HFF-Myc (cell line): ENCODE measurements at regions not wholly inside any gene's neighbourhood (a gene's known extent, or its start where the extent isn't known, plus 50 kb on each side); places are given as distances from the start of the nearest gene placed in this dataset.

Experiments used
- DNase-seq: peaks from one replicate; pipeline ENCODE4 v3.0.0-alpha.2; 2011; ENCODE audit warnings: low read depth; ENCODE audit errors: extremely low read depth
- H3K4me3 ChIP-seq: replicated peaks from 2 replicates; pipeline ENCODE4 v1.5.1; 2011; ENCODE audit warnings: low read depth, mild to moderate bottlenecking, control low read depth, low read length
- TF ChIP-seq, protein P1 (sequence below): IDR thresholded peaks from 2 replicates; pipeline ENCODE4 v1.5.1; 2012; ENCODE audit warnings: mild to moderate bottlenecking, low read depth, low read length, control low read depth; ENCODE audit errors: missing control alignments

DNA sequence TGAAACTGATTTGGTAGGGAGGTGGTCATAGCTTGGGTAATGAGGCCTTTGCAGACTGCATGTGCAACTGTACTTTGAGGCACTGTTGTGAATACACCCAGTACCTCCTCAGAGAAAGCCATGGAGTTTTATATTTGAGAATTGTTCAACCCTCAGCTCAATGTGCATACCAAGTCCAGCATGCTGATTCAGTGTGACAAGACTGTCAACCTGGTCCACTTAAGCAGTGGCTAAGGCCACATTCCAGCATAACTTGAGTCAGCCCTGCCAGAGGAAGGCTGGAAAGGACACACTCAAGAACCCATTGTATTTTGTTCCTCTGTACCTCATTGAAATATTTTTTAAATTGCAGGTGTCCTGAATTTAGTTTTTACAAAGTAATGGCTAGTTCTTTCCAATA is 121.8 kb upstream of the HNMT start:
- no peak overlapping the region for H3K4me3 ChIP-seq
- no peak for DNase-seq
- TF ChIP-seq, protein P1, sequence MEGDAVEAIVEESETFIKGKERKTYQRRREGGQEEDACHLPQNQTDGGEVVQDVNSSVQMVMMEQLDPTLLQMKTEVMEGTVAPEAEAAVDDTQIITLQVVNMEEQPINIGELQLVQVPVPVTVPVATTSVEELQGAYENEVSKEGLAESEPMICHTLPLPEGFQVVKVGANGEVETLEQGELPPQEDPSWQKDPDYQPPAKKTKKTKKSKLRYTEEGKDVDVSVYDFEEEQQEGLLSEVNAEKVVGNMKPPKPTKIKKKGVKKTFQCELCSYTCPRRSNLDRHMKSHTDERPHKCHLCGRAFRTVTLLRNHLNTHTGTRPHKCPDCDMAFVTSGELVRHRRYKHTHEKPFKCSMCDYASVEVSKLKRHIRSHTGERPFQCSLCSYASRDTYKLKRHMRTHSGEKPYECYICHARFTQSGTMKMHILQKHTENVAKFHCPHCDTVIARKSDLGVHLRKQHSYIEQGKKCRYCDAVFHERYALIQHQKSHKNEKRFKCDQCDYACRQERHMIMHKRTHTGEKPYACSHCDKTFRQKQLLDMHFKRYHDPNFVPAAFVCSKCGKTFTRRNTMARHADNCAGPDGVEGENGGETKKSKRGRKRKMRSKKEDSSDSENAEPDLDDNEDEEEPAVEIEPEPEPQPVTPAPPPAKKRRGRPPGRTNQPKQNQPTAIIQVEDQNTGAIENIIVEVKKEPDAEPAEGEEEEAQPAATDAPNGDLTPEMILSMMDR, result no peak

DNA sequence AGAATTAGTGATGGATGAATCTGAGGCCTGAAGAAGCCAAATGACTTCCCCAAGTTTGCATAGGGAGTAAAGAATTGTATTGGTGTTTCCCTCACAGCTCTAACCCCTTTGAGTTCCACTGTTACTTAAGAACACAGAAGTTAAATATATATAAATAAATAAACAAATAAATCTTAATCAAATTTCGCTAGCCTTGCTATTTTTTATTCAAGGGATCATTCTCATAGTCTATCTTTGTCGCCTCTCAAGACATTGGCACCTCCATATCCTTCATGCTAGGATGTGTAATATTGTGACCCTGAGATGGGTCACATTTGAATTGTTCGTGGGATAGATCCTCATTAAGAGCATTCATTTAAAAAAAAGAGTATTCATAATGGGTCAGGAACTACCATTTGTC is 121.3 kb upstream of the HNMT start:
- TF ChIP-seq, protein P1, result no peak
- H3K4me3 ChIP-seq, result no peak overlapping the region
- DNase-seq, result no peak

DNA sequence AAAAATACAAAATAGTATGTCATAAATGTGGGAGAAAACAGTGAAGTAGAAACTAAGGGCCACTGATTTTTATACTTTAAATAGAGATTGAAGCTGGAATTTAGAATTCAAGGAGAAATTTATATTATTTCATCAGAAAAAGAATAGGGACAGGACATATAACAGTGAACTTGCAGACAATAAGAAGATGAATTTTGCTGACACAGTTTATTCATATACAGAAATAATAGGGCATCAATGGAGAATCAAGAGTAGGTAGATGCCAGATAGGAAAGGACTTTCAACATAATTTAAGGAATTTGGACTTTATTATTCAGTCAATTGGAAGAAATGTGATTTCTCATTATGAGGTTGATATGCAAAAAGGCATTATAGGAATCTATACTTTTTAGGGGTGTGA is 118.9 kb upstream of the HNMT start:
- no peak overlapping the region for H3K4me3 ChIP-seq
- DNase-seq, result no peak
- TF ChIP-seq, protein P1, result no peak

DNA sequence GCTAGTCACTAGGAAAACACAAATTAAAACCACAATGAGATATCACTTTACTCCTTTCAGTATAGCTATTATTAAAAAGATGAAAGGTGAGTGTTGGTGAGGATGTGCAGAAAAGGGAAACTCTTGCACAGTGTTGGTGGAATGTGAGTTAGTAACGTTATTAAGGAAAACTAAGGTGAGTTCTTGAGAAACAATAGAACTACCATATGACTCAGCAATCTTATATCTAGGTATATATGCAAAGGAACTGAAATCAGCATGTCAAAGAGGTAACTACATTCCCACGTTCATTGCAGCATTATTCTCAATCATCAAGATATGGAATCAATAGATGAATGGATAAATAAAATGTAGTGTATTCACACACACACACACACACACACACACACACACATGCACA is 117.3 kb upstream of the HNMT start:
- DNase-seq, result no peak
- TF ChIP-seq, protein P1, result no peak
- H3K4me3 ChIP-seq, result no peak overlapping the region

DNA sequence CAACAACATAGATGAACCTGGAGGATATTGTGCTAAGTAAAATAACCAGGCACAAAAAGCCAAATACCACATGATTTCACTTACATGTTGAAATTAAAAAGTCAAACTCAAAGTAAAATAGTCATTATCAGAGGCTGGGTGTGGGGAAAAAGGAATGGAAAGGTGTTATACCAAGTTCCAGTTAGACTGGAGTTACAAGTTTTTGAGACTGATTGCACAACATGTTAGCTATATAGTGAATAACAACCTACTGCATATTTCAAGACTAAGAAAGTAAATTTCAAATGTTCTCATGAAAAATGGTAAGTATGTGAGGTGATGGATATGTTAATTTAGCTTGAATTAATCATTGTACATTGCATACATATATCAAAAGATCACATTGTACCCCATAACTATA is 116.8 kb upstream of the HNMT start:
- no peak for DNase-seq
- H3K4me3 ChIP-seq, result no peak overlapping the region
- TF ChIP-seq, protein P1, result no peak

DNA sequence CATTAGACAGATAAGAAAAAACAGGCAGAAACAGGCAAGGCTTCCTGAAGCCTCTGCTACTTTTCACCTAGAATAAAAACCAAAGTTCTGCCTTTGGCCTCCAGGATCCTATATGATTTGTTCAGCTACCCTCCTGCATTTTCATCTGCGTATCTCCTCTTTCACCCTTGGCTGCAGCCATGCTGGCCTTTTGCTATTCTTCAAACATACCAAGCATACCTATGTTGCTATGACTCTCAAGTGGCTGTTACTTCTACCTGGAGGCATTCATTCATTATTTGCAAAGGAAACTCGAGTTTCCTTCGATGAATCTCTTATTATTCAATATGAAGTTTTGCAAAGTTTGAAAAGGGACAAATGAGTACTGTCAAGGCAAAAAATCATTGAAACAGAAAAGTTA is 106.4 kb upstream of the HNMT start:
- H3K4me3 ChIP-seq, result no peak overlapping the region
- TF ChIP-seq, protein P1, result no peak
- DNase-seq, result no peak

DNA sequence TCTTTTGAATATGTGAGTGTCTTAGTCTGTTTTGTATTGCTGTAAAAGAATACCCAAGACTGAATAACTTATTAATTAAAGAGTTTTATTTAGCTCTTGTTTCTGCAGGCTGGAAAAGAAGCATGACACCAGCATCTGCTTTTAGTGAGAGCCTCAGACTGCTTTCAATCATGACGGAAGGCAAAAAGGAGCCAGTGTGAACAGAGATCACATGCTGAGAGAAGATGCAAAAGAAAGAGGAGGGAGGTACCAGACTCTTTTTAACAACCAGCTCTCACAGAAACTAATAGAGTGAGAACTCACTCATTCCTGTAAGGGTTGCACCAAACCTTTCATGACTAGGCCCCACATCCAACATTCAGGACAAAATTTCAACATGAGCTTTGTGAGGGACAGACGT is 101.6 kb upstream of the HNMT start:
- no peak overlapping the region for H3K4me3 ChIP-seq
- TF ChIP-seq, protein P1, result no peak
- no peak for DNase-seq
